K562 (cell line): ENCODE measurements at regions not wholly inside any gene's neighbourhood (a gene's known extent, or its start where the extent isn't known, plus 50 kb on each side); places are given as distances from the start of the nearest gene placed in this dataset.

Source experiments
- BACH1 ChIP-seq: fragments of 200-800 bp; sonication (Bioruptor generic); IDR thresholded peaks from 2 replicates; pipeline ENCODE4 v1.6.1; 2016; ENCODE audit warnings: missing genetic modification characterization, missing compliant biosample characterization
- CXXC5 ChIP-seq: fragments of 250-450 bp; sonication (Bioruptor Pico); IDR thresholded peaks from 2 replicates; pipeline ENCODE4 v1.8.0; 2022; ENCODE audit warnings: inconsistent platforms, mild to moderate bottlenecking, moderate library complexity
- FOXA3 ChIP-seq, 2 experiments: fragments of 450-650 bp in 1 of 2; sonication (generic) in 1 of 2; formaldehyde crosslinking; IDR thresholded peaks in 1 of 2; conservative IDR thresholded peaks in 1 of 2; 2 replicates each; pipeline versions ENCODE4 v1.4.0 to v1.8.0; 2020 to 2022; ENCODE audit warnings: mild to moderate bottlenecking in 2 of 2, missing genetic modification reagents in 1 of 2
- JUND ChIP-seq, 2 experiments: IDR thresholded peaks; 2 replicates in 1 of 2; 3 replicates in 1 of 2; pipeline ENCODE4 v1.6.1; 2011; ENCODE audit warnings: borderline replicate concordance in 2 of 2, low read depth in 2 of 2, low read length in 2 of 2, improper control_type of control experiment in 1 of 2, missing biosample characterization in 1 of 2, missing genetic modification characterization in 1 of 2, missing genetic modification reagents in 1 of 2
- MLLT1 ChIP-seq, 2 experiments: fragments of 450-650 bp; IDR thresholded peaks; 2 replicates each; pipeline ENCODE4 v1.6.1; 2016
- PML ChIP-seq: IDR thresholded peaks from 2 replicates; pipeline ENCODE4 v1.6.1; 2012; ENCODE audit warnings: low read length, inconsistent platforms
- RBFOX2 ChIP-seq: fragments of 200-400 bp; formaldehyde crosslinking; IDR thresholded peaks from 2 replicates; pipeline ENCODE4 v1.6.1; 2017; ENCODE audit warnings: low read depth, mild to moderate bottlenecking, low read length, moderate library complexity
- RNF2 ChIP-seq: sonication (generic); IDR thresholded peaks from 2 replicates; pipeline ENCODE4 v1.6.1; 2016
- YBX1 ChIP-seq: fragments of 450-650 bp; IDR thresholded peaks from 2 replicates; pipeline ENCODE4 v1.7.1; 2016; ENCODE audit warnings: mild to moderate bottlenecking
- ZBTB17 ChIP-seq: fragments of 450-650 bp; formaldehyde crosslinking; IDR thresholded peaks from 2 replicates; pipeline ENCODE4 v1.4.0; 2020; ENCODE audit warnings: mild to moderate bottlenecking
- ZNF12 ChIP-seq: sonication (generic); formaldehyde crosslinking; IDR thresholded peaks from 2 replicates; pipeline ENCODE4 v1.4.0; 2020; ENCODE audit warnings: mild to moderate bottlenecking, missing genetic modification reagents
- ZNF23 ChIP-seq: fragments of 250-450 bp; sonication (Bioruptor Pico); IDR thresholded peaks from 2 replicates; pipeline ENCODE4 v1.4.0; 2020; ENCODE audit warnings: mild to moderate bottlenecking
- TF ChIP-seq, protein P1 (sequence below), 2 experiments: fragments of 450-650 bp; formaldehyde crosslinking in 1 of 2; IDR thresholded peaks; 2 replicates each; pipeline versions ENCODE4 v1.4.0 to v1.6.1; 2014 to 2020; ENCODE audit warnings: mild to moderate bottlenecking in 2 of 2, borderline replicate concordance in 1 of 2, low read depth in 1 of 2
- TF ChIP-seq, protein P2 (sequence below): fragments of 250-450 bp; sonication (Bioruptor Pico); IDR thresholded peaks from 2 replicates; pipeline ENCODE4 v1.4.0; 2020; ENCODE audit warnings: mild to moderate bottlenecking, moderate library complexity

- TF ChIP-seq BACH1 (tag), result no peak
- no peak for TF ChIP-seq FOXA3 (CRISPR knock-in tag; conservative IDR thresholded peaks at IDR 0.05 in 1 of 2, IDR thresholded peaks at IDR 0.05 in 1 of 2)
- peak in 1 of 2 experiments; percentile 80; a peak in 1 of 4 replicates for TF ChIP-seq MLLT1 (IDR thresholded peaks at IDR 0.05)
- no peak for TF ChIP-seq CXXC5
- TF ChIP-seq, protein P1, sequence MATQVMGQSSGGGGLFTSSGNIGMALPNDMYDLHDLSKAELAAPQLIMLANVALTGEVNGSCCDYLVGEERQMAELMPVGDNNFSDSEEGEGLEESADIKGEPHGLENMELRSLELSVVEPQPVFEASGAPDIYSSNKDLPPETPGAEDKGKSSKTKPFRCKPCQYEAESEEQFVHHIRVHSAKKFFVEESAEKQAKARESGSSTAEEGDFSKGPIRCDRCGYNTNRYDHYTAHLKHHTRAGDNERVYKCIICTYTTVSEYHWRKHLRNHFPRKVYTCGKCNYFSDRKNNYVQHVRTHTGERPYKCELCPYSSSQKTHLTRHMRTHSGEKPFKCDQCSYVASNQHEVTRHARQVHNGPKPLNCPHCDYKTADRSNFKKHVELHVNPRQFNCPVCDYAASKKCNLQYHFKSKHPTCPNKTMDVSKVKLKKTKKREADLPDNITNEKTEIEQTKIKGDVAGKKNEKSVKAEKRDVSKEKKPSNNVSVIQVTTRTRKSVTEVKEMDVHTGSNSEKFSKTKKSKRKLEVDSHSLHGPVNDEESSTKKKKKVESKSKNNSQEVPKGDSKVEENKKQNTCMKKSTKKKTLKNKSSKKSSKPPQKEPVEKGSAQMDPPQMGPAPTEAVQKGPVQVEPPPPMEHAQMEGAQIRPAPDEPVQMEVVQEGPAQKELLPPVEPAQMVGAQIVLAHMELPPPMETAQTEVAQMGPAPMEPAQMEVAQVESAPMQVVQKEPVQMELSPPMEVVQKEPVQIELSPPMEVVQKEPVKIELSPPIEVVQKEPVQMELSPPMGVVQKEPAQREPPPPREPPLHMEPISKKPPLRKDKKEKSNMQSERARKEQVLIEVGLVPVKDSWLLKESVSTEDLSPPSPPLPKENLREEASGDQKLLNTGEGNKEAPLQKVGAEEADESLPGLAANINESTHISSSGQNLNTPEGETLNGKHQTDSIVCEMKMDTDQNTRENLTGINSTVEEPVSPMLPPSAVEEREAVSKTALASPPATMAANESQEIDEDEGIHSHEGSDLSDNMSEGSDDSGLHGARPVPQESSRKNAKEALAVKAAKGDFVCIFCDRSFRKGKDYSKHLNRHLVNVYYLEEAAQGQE (IDR thresholded peaks at IDR 0.05; ENCODE audit: borderline replicate concordance), result 0 out of 2 replicates have a peak, but pooled peaks have one; percentile 9
- TF ChIP-seq, protein P1 (CRISPR knock-in tag; IDR thresholded peaks at IDR 0.05; ENCODE audit: low read depth), result no peak
- no peak for TF ChIP-seq RBFOX2
- no peak for TF ChIP-seq YBX1
- peak; percentile 94 for TF ChIP-seq ZBTB17 (CRISPR knock-in tag)
- no peak for TF ChIP-seq PML
- no peak for TF ChIP-seq RNF2
- TF ChIP-seq JUND (IDR thresholded peaks at IDR 0.05; ENCODE audit: borderline replicate concordance, low read depth, low read length), result no peak
- no peak for TF ChIP-seq JUND (tag; IDR thresholded peaks at IDR 0.05; ENCODE audit: borderline replicate concordance, low read depth, low read length)
- no peak for TF ChIP-seq ZNF12 (CRISPR knock-in tag)
- TF ChIP-seq ZNF23 (CRISPR knock-in tag), result peak; percentile 65; the same call in 1 of the 2 replicates
- TF ChIP-seq, protein P2, sequence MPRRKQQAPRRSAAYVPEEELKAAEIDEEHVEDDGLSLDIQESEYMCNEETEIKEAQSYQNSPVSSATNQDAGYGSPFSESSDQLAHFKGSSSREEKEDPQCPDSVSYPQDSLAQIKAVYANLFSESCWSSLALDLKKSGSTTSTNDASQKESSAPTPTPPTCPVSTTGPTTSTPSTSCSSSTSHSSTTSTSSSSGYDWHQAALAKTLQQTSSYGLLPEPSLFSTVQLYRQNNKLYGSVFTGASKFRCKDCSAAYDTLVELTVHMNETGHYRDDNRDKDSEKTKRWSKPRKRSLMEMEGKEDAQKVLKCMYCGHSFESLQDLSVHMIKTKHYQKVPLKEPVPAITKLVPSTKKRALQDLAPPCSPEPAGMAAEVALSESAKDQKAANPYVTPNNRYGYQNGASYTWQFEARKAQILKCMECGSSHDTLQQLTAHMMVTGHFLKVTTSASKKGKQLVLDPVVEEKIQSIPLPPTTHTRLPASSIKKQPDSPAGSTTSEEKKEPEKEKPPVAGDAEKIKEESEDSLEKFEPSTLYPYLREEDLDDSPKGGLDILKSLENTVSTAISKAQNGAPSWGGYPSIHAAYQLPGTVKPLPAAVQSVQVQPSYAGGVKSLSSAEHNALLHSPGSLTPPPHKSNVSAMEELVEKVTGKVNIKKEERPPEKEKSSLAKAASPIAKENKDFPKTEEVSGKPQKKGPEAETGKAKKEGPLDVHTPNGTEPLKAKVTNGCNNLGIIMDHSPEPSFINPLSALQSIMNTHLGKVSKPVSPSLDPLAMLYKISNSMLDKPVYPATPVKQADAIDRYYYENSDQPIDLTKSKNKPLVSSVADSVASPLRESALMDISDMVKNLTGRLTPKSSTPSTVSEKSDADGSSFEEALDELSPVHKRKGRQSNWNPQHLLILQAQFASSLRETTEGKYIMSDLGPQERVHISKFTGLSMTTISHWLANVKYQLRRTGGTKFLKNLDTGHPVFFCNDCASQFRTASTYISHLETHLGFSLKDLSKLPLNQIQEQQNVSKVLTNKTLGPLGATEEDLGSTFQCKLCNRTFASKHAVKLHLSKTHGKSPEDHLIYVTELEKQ (CRISPR knock-in tag), result no peak
Measured at GRCh38 chr2:65613968-65614555, 181.7 kb upstream of the SPRED2 start (continued).
